SK-N-SH treated with all-trans-retinoic acid at 6 μM for 48 hours (cell line): ENCODE measurements at regions not wholly inside any gene's neighbourhood (a gene's known extent, or its start where the extent isn't known, plus 50 kb on each side); places are given as distances from the start of the nearest gene placed in this dataset.

Experiments
- ARNTL ChIP-seq: fragments of 450-650 bp; formaldehyde crosslinking; IDR thresholded peaks from 2 replicates; pipeline ENCODE4 v1.5.0; 2020; ENCODE audit warnings: low read depth, mild to moderate bottlenecking, moderate library complexity, borderline replicate concordance
- PATZ1 ChIP-seq: fragments of 250-450 bp; sonication (Bioruptor Pico); IDR thresholded peaks from 2 replicates; pipeline ENCODE4 v1.8.0; 2020; ENCODE audit warnings: mild to moderate bottlenecking, moderate library complexity, borderline replicate concordance
- ZC3H10 ChIP-seq: fragments of 250-450 bp; sonication (Bioruptor Pico); IDR thresholded peaks from 2 replicates; pipeline ENCODE4 v1.5.1; 2021; ENCODE audit warnings: mild to moderate bottlenecking, moderate library complexity
- ZFP3 ChIP-seq: fragments of 250-450 bp; sonication (Bioruptor Pico); IDR thresholded peaks from 2 replicates; pipeline ENCODE4 v1.5.0; 2020; ENCODE audit warnings: mild to moderate bottlenecking, moderate library complexity
- ZFP30 ChIP-seq: fragments of 450-650 bp; formaldehyde crosslinking; IDR thresholded peaks from 2 replicates; pipeline ENCODE4 v1.5.0; 2022; ENCODE audit warnings: mild to moderate bottlenecking, moderate library complexity

GRCh38 chr6:113015249-113015648 lies 668.1 kb downstream of the RFPL4B start:
- no peak for TF ChIP-seq PATZ1 (CRISPR knock-in tag)
- TF ChIP-seq ZFP3 (CRISPR knock-in tag) = no peak
- TF ChIP-seq ARNTL (CRISPR knock-in tag) = no peak
- TF ChIP-seq ZFP30 (CRISPR knock-in tag) = no peak
- no peak for TF ChIP-seq ZC3H10 (CRISPR knock-in tag)
